NCI-H345 (cell line): ENCODE measurements at regions not wholly inside any gene's neighbourhood (a gene's known extent, or its start where the extent isn't known, plus 50 kb on each side); places are given as distances from the start of the nearest gene placed in this dataset.

Experiments
- DNase-seq: peaks from one replicate; lab custom pipeline; 2025; lab: John Stamatoyannopoulos, UW

- no peak for DNase-seq
These were observed 50.5 kb upstream of the GUCY1A1 start for GRCh38 chr4:155616117-155616516.

GRCh38 chr4:155615081-155615887 is 51.4 kb upstream of the GUCY1A1 start:
- no peak for DNase-seq

- no peak for DNase-seq
These were observed 52.4 kb upstream of the GUCY1A1 start for GRCh38 chr4:155614111-155614762.

- no peak for DNase-seq
These were observed 54.6 kb upstream of the GUCY1A1 start for GRCh38 chr4:155612074-155612473.

- DNase-seq, result no peak
These were observed 55.1 kb upstream of the GUCY1A1 start for GRCh38 chr4:155611501-155611900.

GRCh38 chr4:155610143-155610542 is 56.5 kb upstream of the GUCY1A1 start:
- DNase-seq, result no peak

GRCh38 chr4:155609455-155610059 is 57.1 kb upstream of the GUCY1A1 start:
- DNase-seq, result no peak

GRCh38 chr4:155608225-155608885 is 58.3 kb upstream of the GUCY1A1 start:
- no peak for DNase-seq

- no peak for DNase-seq
These were observed 59.2 kb upstream of the GUCY1A1 start for GRCh38 chr4:155607481-155607880.

GRCh38 chr4:155604718-155605626 is 61.7 kb upstream of the GUCY1A1 start:
- no peak for DNase-seq

GRCh38 chr4:155603360-155603891 is 63.2 kb upstream of the GUCY1A1 start:
- no peak for DNase-seq

- DNase-seq, result no peak
These were observed 64.1 kb upstream of the GUCY1A1 start for GRCh38 chr4:155602351-155603140.

- no peak for DNase-seq
These were observed 66.4 kb upstream of the GUCY1A1 start for GRCh38 chr4:155600244-155600643.

- DNase-seq, result no peak
These were observed 67.1 kb upstream of the GUCY1A1 start for GRCh38 chr4:155599596-155599995.

GRCh38 chr4:155599085-155599484 is 67.6 kb upstream of the GUCY1A1 start:
- no peak for DNase-seq

- DNase-seq, result no peak
These were observed 68.7 kb upstream of the GUCY1A1 start for GRCh38 chr4:155597933-155598451.

GRCh38 chr4:155597281-155597680 is 69.4 kb upstream of the GUCY1A1 start:
- DNase-seq, result no peak

- DNase-seq, result no peak
These were observed 72.9 kb upstream of the GUCY1A1 start for GRCh38 chr4:155593793-155594192.

GRCh38 chr4:155592938-155593297 is 73.7 kb upstream of the GUCY1A1 start:
- DNase-seq, result no peak
